ENCODE measurements at regions not wholly inside any gene's neighbourhood (a gene's known extent, or its start where the extent isn't known, plus 50 kb on each side); places are given as distances from the start of the nearest gene placed in this dataset.

GRCh38 chr4:161002386-161002785 is 1161.4 kb downstream of the FSTL5 start:
- no peak for TF ChIP-seq CTCF (IDR thresholded peaks at IDR 0.05)
- H3K27me3 ChIP-seq (ENCODE audit: control insufficient read depth, insufficient read depth, low read length) = no peaks in the 10 kb centered on the region
- H3K9ac ChIP-seq = no peak overlapping the region
- H3K4me2 ChIP-seq (ENCODE audit: low read length) = no peak overlapping the region
- no peaks in the 10 kb centered on the region for H3K36me3 ChIP-seq (ENCODE audit: control insufficient read depth, insufficient read depth, low read length)
- no peaks in the 10 kb centered on the region for H3K79me2 ChIP-seq
- H3K9me3 ChIP-seq (ENCODE audit: control insufficient read depth, low read length) = no peaks in the 10 kb centered on the region
- no peak overlapping the region for H3K27ac ChIP-seq
- no peaks in the 10 kb centered on the region for H3K4me1 ChIP-seq
- no peak overlapping the region for H2AFZ ChIP-seq
- H3K4me3 ChIP-seq (ENCODE audit: low read depth, low read length) = no peak overlapping the region

- H3K27ac ChIP-seq = no peak overlapping the region
- no peak overlapping the region for H3K4me2 ChIP-seq (ENCODE audit: low read length)
- no peaks in the 10 kb centered on the region for H3K27me3 ChIP-seq (ENCODE audit: control insufficient read depth, insufficient read depth, low read length)
- H3K9ac ChIP-seq = no peak overlapping the region
- no peak for TF ChIP-seq CTCF (IDR thresholded peaks at IDR 0.05)
- no peak overlapping the region for H3K4me3 ChIP-seq (ENCODE audit: low read depth, low read length)
- H3K79me2 ChIP-seq = no peaks in the 10 kb centered on the region
- no peaks in the 10 kb centered on the region for H3K36me3 ChIP-seq (ENCODE audit: control insufficient read depth, insufficient read depth, low read length)
- no peak overlapping the region for H2AFZ ChIP-seq
- H3K4me1 ChIP-seq = no peaks in the 10 kb centered on the region
- H3K9me3 ChIP-seq (ENCODE audit: control insufficient read depth, low read length) = no peaks in the 10 kb centered on the region
These were observed 1160.3 kb downstream of the FSTL5 start for GRCh38 chr4:161003418-161004057.

- no peak overlapping the region for H3K9ac ChIP-seq
- H3K4me2 ChIP-seq (ENCODE audit: low read length) = no peak overlapping the region
- no peak overlapping the region for H3K27ac ChIP-seq
- H3K27me3 ChIP-seq (ENCODE audit: control insufficient read depth, insufficient read depth, low read length) = no peaks in the 10 kb centered on the region
- H3K36me3 ChIP-seq (ENCODE audit: control insufficient read depth, insufficient read depth, low read length) = no peaks in the 10 kb centered on the region
- H3K4me3 ChIP-seq (ENCODE audit: low read depth, low read length) = no peak overlapping the region
- no peak overlapping the region for H2AFZ ChIP-seq
- no peaks in the 10 kb centered on the region for H3K9me3 ChIP-seq (ENCODE audit: control insufficient read depth, low read length)
- H3K79me2 ChIP-seq = no peaks in the 10 kb centered on the region
- H3K4me1 ChIP-seq = no peaks in the 10 kb centered on the region
- TF ChIP-seq CTCF (IDR thresholded peaks at IDR 0.05) = no peak
These were observed 1158.1 kb downstream of the FSTL5 start for GRCh38 chr4:161005746-161006145.

GRCh38 chr4:161008527-161008926 is 1155.3 kb downstream of the FSTL5 start:
- Histone ChIP-seq H3K4me3 (ENCODE audit: low read depth, low read length) (no peak overlapping the region), H3K9me3 (ENCODE audit: control insufficient read depth, low read length) (no peaks in the 10 kb centered on the region), H3K4me2 (ENCODE audit: low read length) (no peak overlapping the region), H2AFZ (no peak overlapping the region), H3K27me3 (ENCODE audit: control insufficient read depth, insufficient read depth, low read length) (no peaks in the 10 kb centered on the region), H3K79me2 (no peaks in the 10 kb centered on the region), H3K36me3 (ENCODE audit: control insufficient read depth, insufficient read depth, low read length) (no peaks in the 10 kb centered on the region), H3K27ac (no peak overlapping the region), H3K4me1 (no peaks in the 10 kb centered on the region), H3K9ac (no peak overlapping the region)
- no peak for TF ChIP-seq CTCF (IDR thresholded peaks at IDR 0.05)

- Histone ChIP-seq H3K9me3 (ENCODE audit: control insufficient read depth, low read length) (no peaks in the 10 kb centered on the region), H3K79me2 (no peaks in the 10 kb centered on the region), H3K36me3 (ENCODE audit: control insufficient read depth, insufficient read depth, low read length) (no peaks in the 10 kb centered on the region), H2AFZ (no peak overlapping the region), H3K27ac (no peak overlapping the region), H3K4me3 (ENCODE audit: low read depth, low read length) (no peak overlapping the region), H3K4me1 (no peaks in the 10 kb centered on the region), H3K9ac (no peak overlapping the region), H3K4me2 (ENCODE audit: low read length) (no peak overlapping the region), H3K27me3 (ENCODE audit: control insufficient read depth, insufficient read depth, low read length) (no peaks in the 10 kb centered on the region)
- no peak for TF ChIP-seq CTCF (IDR thresholded peaks at IDR 0.05)
These were observed 1153.6 kb downstream of the FSTL5 start for GRCh38 chr4:161010227-161010626.

All from parathyroid adenoma (tissue), 2 donors.